ENCODE measurements at regions not wholly inside any gene's neighbourhood (a gene's known extent, or its start where the extent isn't known, plus 50 kb on each side); places are given as distances from the start of the nearest gene placed in this dataset.
"Not testable (repeated sequence)": the region's sequence is repeated elsewhere in the genome, so short reads cannot be mapped to it uniquely, and the experiment has no call there.

GRCh38 chr2:104904889-104905288 lies 51.0 kb downstream of the POU3F3 start:
- no peak for DNase-seq

GRCh38 chr2:104909317-104909716 lies 55.4 kb downstream of the POU3F3 start:
- DNase-seq: no peak

GRCh38 chr2:104914509-104914908 lies 60.6 kb downstream of the POU3F3 start:
- DNase-seq: no peak

- no peak for DNase-seq
Observed at GRCh38 chr2:104915107-104915793, 61.3 kb downstream of the POU3F3 start.

GRCh38 chr2:104919127-104919526 lies 65.2 kb downstream of the POU3F3 start:
- no peak for DNase-seq

- no peak for DNase-seq
Observed at GRCh38 chr2:104923665-104924064, 69.8 kb downstream of the POU3F3 start.

- no peak for DNase-seq
Observed at GRCh38 chr2:104929663-104930062, 75.7 kb downstream of the POU3F3 start.

- DNase-seq: no peak
Observed at GRCh38 chr2:104930732-104931131, 76.8 kb downstream of the POU3F3 start.

GRCh38 chr2:104932243-104932642 lies 78.3 kb downstream of the POU3F3 start:
- DNase-seq: no peak

- no peak for DNase-seq
Observed at GRCh38 chr2:104933151-104933917, 79.4 kb downstream of the POU3F3 start.

- DNase-seq: peak; percentile 35
Observed at GRCh38 chr2:104936527-104936926, 82.6 kb downstream of the POU3F3 start.

- DNase-seq: no peak
Observed at GRCh38 chr2:104938231-104938941, 84.5 kb downstream of the POU3F3 start.

- DNase-seq: no peak
Observed at GRCh38 chr2:104939570-104940217, 85.8 kb downstream of the POU3F3 start.

- DNase-seq: peak; percentile 64
Observed at GRCh38 chr2:104944495-104944894, 90.6 kb downstream of the POU3F3 start.

- DNase-seq: no peak
Observed at GRCh38 chr2:104945121-104945520, 91.2 kb downstream of the POU3F3 start.

GRCh38 chr2:104945866-104946265 lies 92.0 kb downstream of the POU3F3 start:
- DNase-seq: no peak

GRCh38 chr2:104947456-104947855 lies 90.4 kb upstream of the MRPS9 start:
- not testable (repeated sequence) for DNase-seq

GRCh38 chr2:104952976-104953375 lies 84.9 kb upstream of the MRPS9 start:
- no peak for DNase-seq

GRCh38 chr2:104965900-104966299 lies 72.0 kb upstream of the MRPS9 start:
- no peak for DNase-seq

- DNase-seq: no peak
Observed at GRCh38 chr2:104969564-104969963, 68.3 kb upstream of the MRPS9 start.

- no peak for DNase-seq
Observed at GRCh38 chr2:104975371-104975770, 62.5 kb upstream of the MRPS9 start.

GRCh38 chr2:104975851-104976250 lies 62.0 kb upstream of the MRPS9 start:
- DNase-seq: no peak

GRCh38 chr2:104976603-104977120 lies 61.2 kb upstream of the MRPS9 start:
- DNase-seq: no peak
